ENCODE measurements at regions not wholly inside any gene's neighbourhood (a gene's known extent, or its start where the extent isn't known, plus 50 kb on each side); places are given as distances from the start of the nearest gene placed in this dataset.
"Not testable (repeated sequence)": the region's sequence is repeated elsewhere in the genome, so short reads cannot be mapped to it uniquely, and the experiment has no call there.

GRCh38 chr10:90062786-90063185 lies 361.4 kb downstream of the KIF20B start:
- no peaks in the 10 kb centered on the region for H3K36me3 ChIP-seq (replicated peaks in 1 of 2; ENCODE audit: insufficient read depth in 1 of 2, low read depth in 2 of 2)
- intact Hi-C loops (cut with DNase I), result no loop called here
- H3K4me3 ChIP-seq, result no peak overlapping the region
- no peaks in the 10 kb centered on the region for H3K9me3 ChIP-seq
- no peaks in the 10 kb centered on the region for H3K27me3 ChIP-seq
- no peak for DNase-seq
- 66 to 75% methylated on average over 3 of the region's 3 CpGs for WGBS, 2 donors
- H3K27ac ChIP-seq, result no peak overlapping the region
- TF ChIP-seq CTCF (IDR thresholded peaks at IDR 0.05) (no peak), POLR2A (IDR thresholded peaks at IDR 0.05) (no peak)
- no peaks in the 10 kb centered on the region for H3K4me1 ChIP-seq
- no peak for ATAC-seq

GRCh38 chr10:90064295-90064694 lies 362.9 kb downstream of the KIF20B start:
- TF ChIP-seq CTCF (IDR thresholded peaks at IDR 0.05) (no peak), POLR2A (IDR thresholded peaks at IDR 0.05) (no peak)
- H3K4me1 ChIP-seq, result no peaks in the 10 kb centered on the region
- WGBS, 2 donors, result 76 to 85% methylated on average over 1 of the region's 1 CpG

GRCh38 chr10:90066435-90066834 lies 365.0 kb downstream of the KIF20B start:
- WGBS, 2 donors, result 43% methylated on average over 2 of the region's 2 CpGs
- ATAC-seq, result no peak
- TF ChIP-seq CTCF (IDR thresholded peaks at IDR 0.05), result no peak
- no peak for TF ChIP-seq POLR2A (IDR thresholded peaks at IDR 0.05)

More at GRCh38 chr10:90064295-90064694, 362.9 kb downstream of the KIF20B start:
- DNase-seq (no peak), ATAC-seq (no peak)
- intact Hi-C loops (cut with DNase I), result no loop called here
- Histone ChIP-seq H3K9me3 (no peaks in the 10 kb centered on the region), H3K27me3 (no peaks in the 10 kb centered on the region), H3K27ac (no peak overlapping the region), H3K4me3 (no peak overlapping the region), H3K36me3 (replicated peaks in 1 of 2; ENCODE audit: insufficient read depth in 1 of 2, low read depth in 2 of 2) (no peaks in the 10 kb centered on the region)

GRCh38 chr10:90075995-90076394 lies 374.6 kb downstream of the KIF20B start:
- no peak overlapping the region for H3K4me3 ChIP-seq
- no peak for ATAC-seq
- no peak overlapping the region for H3K27ac ChIP-seq
- H3K36me3 ChIP-seq (replicated peaks in 1 of 2; ENCODE audit: insufficient read depth in 1 of 2, low read depth in 2 of 2), result no peaks in the 10 kb centered on the region
- TF ChIP-seq POLR2A (IDR thresholded peaks at IDR 0.05) (no peak), CTCF (IDR thresholded peaks at IDR 0.05) (no peak)
- no peaks in the 10 kb centered on the region for H3K27me3 ChIP-seq
- no peaks in the 10 kb centered on the region for H3K9me3 ChIP-seq
- DNase-seq, result no peak
- intact Hi-C loops (cut with DNase I), result no loop called here
- H3K4me1 ChIP-seq, result no peaks in the 10 kb centered on the region
- 62 to 80% methylated on average over 2 of the region's 2 CpGs for WGBS, 2 donors

More at GRCh38 chr10:90066435-90066834, 365.0 kb downstream of the KIF20B start:
- Histone ChIP-seq H3K9me3 (no peaks in the 10 kb centered on the region), H3K4me1 (no peaks in the 10 kb centered on the region), H3K4me3 (no peak overlapping the region), H3K27me3 (no peaks in the 10 kb centered on the region), H3K27ac (no peak overlapping the region), H3K36me3 (replicated peaks in 1 of 2; ENCODE audit: insufficient read depth in 1 of 2, low read depth in 2 of 2) (no peaks in the 10 kb centered on the region)
- intact Hi-C loops (cut with DNase I), result no loop called here
- no peak for DNase-seq

- intact Hi-C loops (cut with DNase I), result no loop called here
- WGBS, 2 donors, result 35 to 53% methylated on average over 2 of the region's 2 CpGs
- no peak for ATAC-seq
Measured at GRCh38 chr10:90079819-90080218, 378.4 kb downstream of the KIF20B start.

GRCh38 chr10:90086606-90087190 lies 385.3 kb downstream of the KIF20B start:
- H3K4me1 ChIP-seq; intact Hi-C loops (cut with DNase I); H3K27ac ChIP-seq; H3K36me3 ChIP-seq (replicated peaks in 1 of 2; ENCODE audit: insufficient read depth in 1 of 2, low read depth in 2 of 2); DNase-seq; H3K4me3 ChIP-seq; ATAC-seq; H3K27me3 ChIP-seq; H3K9me3 ChIP-seq: not testable (repeated sequence)
- 72 to 76% methylated on average over 2 of the region's 2 CpGs for WGBS, 2 donors

More at GRCh38 chr10:90079819-90080218, 378.4 kb downstream of the KIF20B start:
- Histone ChIP-seq H3K9me3 (no peaks in the 10 kb centered on the region), H3K4me1 (no peaks in the 10 kb centered on the region), H3K4me3 (no peak overlapping the region), H3K36me3 (replicated peaks in 1 of 2; ENCODE audit: insufficient read depth in 1 of 2, low read depth in 2 of 2) (no peaks in the 10 kb centered on the region), H3K27ac (no peak overlapping the region), H3K27me3 (no peaks in the 10 kb centered on the region)
- DNase-seq, result no peak
- no peak for TF ChIP-seq CTCF (IDR thresholded peaks at IDR 0.05)
- TF ChIP-seq POLR2A (IDR thresholded peaks at IDR 0.05), result no peak

Measured in body of pancreas (tissue), 4 donors.